HepG2 (cell line): ENCODE measurements at regions not wholly inside any gene's neighbourhood (a gene's known extent, or its start where the extent isn't known, plus 50 kb on each side); places are given as distances from the start of the nearest gene placed in this dataset.
"Not testable (repeated sequence)": the region's sequence is repeated elsewhere in the genome, so short reads cannot be mapped to it uniquely, and the experiment has no call there.

Source experiments
- BCL6 ChIP-seq: IDR thresholded peaks from 2 replicates; pipeline ENCODE4 v1.6.1; 2016; ENCODE audit warnings: missing genetic modification reagents, missing compliant biosample characterization
- CENPT ChIP-seq: sonication (generic); formaldehyde crosslinking; IDR thresholded peaks from 2 replicates; pipeline ENCODE4 v1.8.0; 2022; ENCODE audit warnings: low read depth, mild to moderate bottlenecking, moderate library complexity, missing genetic modification reagents
- FOSL1 ChIP-seq: sonication (generic); formaldehyde crosslinking; IDR thresholded peaks from 2 replicates; pipeline ENCODE4 v1.9.0; 2021; ENCODE audit warnings: missing genetic modification reagents, borderline replicate concordance
- HCFC1 ChIP-seq: fragments of 150-350 bp; IDR thresholded peaks from 2 replicates; pipeline ENCODE4 v1.6.1; 2014; ENCODE audit warnings: low read depth, low read length
- RARA ChIP-seq: IDR thresholded peaks from 2 replicates; pipeline ENCODE4 v1.6.1; 2016; ENCODE audit warnings: missing genetic modification reagents, missing compliant biosample characterization
- RFX5 ChIP-seq: IDR thresholded peaks from 2 replicates; pipeline ENCODE4 v1.6.1; 2011; ENCODE audit warnings: low read depth, low read length, improper control_type of control experiment
- SMC3 ChIP-seq: IDR thresholded peaks from 2 replicates; pipeline ENCODE4 v1.6.1; 2011; ENCODE audit warnings: low read length, improper control_type of control experiment
- ZFX ChIP-seq: sonication (generic); formaldehyde crosslinking; IDR thresholded peaks from 2 replicates; pipeline ENCODE4 v1.4.0; 2020; ENCODE audit warnings: mild to moderate bottlenecking, low read depth, missing genetic modification reagents, moderate library complexity
- ZMYM3 ChIP-seq: sonication (generic); formaldehyde crosslinking; IDR thresholded peaks from 2 replicates; pipeline ENCODE4 v1.5.1; 2020; ENCODE audit warnings: mild to moderate bottlenecking, missing genetic modification reagents
- ZNF160 ChIP-seq: sonication (generic); formaldehyde crosslinking; IDR thresholded peaks from 2 replicates; pipeline ENCODE4 v1.8.0; 2022; ENCODE audit warnings: mild to moderate bottlenecking, inconsistent platforms, missing genetic modification reagents
- ZNF512 ChIP-seq: sonication (generic); formaldehyde crosslinking; IDR thresholded peaks from 2 replicates; pipeline ENCODE4 v1.4.0; 2020; ENCODE audit warnings: mild to moderate bottlenecking, missing genetic modification reagents
- TF ChIP-seq, protein P1 (sequence below): sonication (generic); formaldehyde crosslinking; IDR thresholded peaks from 2 replicates; pipeline ENCODE4 v1.4.0; 2020; ENCODE audit warnings: missing genetic modification reagents
- TF ChIP-seq, protein P2 (sequence below): sonication (generic); formaldehyde crosslinking; IDR thresholded peaks from 2 replicates; pipeline ENCODE4 v1.5.0; 2020; ENCODE audit warnings: mild to moderate bottlenecking, missing genetic modification reagents, moderate library complexity

DNA sequence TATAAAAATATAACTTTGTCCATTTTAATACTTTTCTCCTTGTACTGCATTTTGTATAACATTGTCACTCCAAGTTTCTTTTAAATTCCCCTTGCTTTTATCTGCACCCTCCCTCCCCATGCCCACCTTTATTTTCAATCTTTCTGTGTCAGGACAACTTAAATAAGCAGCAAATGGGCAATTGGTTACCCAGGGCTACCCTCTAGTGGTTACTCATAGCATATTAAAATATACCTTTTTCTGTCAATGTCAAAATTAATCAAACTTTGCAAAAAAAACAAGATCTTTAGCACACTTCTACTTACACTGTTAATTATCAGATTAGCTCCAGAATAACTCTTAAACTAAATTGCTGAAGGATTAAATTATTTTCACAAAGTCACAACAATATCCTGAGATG, 2334.6 kb downstream of the EPHA3 start:
- not testable (repeated sequence) for TF ChIP-seq RARA (CRISPR knock-in tag); ZFX (CRISPR knock-in tag); FOSL1 (CRISPR knock-in tag); CENPT (CRISPR knock-in tag); ZMYM3; BCL6 (CRISPR knock-in tag); ZNF512 (CRISPR knock-in tag); HCFC1; RFX5; SMC3; ZNF160
- TF ChIP-seq, protein P1, sequence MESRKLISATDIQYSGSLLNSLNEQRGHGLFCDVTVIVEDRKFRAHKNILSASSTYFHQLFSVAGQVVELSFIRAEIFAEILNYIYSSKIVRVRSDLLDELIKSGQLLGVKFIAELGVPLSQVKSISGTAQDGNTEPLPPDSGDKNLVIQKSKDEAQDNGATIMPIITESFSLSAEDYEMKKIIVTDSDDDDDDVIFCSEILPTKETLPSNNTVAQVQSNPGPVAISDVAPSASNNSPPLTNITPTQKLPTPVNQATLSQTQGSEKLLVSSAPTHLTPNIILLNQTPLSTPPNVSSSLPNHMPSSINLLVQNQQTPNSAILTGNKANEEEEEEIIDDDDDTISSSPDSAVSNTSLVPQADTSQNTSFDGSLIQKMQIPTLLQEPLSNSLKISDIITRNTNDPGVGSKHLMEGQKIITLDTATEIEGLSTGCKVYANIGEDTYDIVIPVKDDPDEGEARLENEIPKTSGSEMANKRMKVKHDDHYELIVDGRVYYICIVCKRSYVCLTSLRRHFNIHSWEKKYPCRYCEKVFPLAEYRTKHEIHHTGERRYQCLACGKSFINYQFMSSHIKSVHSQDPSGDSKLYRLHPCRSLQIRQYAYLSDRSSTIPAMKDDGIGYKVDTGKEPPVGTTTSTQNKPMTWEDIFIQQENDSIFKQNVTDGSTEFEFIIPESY (CRISPR knock-in tag): not testable (repeated sequence)
- TF ChIP-seq, protein P2, sequence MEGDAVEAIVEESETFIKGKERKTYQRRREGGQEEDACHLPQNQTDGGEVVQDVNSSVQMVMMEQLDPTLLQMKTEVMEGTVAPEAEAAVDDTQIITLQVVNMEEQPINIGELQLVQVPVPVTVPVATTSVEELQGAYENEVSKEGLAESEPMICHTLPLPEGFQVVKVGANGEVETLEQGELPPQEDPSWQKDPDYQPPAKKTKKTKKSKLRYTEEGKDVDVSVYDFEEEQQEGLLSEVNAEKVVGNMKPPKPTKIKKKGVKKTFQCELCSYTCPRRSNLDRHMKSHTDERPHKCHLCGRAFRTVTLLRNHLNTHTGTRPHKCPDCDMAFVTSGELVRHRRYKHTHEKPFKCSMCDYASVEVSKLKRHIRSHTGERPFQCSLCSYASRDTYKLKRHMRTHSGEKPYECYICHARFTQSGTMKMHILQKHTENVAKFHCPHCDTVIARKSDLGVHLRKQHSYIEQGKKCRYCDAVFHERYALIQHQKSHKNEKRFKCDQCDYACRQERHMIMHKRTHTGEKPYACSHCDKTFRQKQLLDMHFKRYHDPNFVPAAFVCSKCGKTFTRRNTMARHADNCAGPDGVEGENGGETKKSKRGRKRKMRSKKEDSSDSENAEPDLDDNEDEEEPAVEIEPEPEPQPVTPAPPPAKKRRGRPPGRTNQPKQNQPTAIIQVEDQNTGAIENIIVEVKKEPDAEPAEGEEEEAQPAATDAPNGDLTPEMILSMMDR: not testable (repeated sequence)
